Mesodermal cell (in vitro differentiated cells): ENCODE measurements at regions not wholly inside any gene's neighbourhood (a gene's known extent, or its start where the extent isn't known, plus 50 kb on each side); places are given as distances from the start of the nearest gene placed in this dataset.

Experiments
- H3K27ac ChIP-seq: 2 replicates; pipeline ENCODE4 v1.7.0; 2013; ENCODE audit warnings: mild to moderate bottlenecking, low read depth, low read length, moderate library complexity; ENCODE audit not compliant: severe bottlenecking
- H3K36me3 ChIP-seq: 2 replicates; pipeline ENCODE4 v1.7.1; 2013; ENCODE audit warnings: mild to moderate bottlenecking, low read length, moderate library complexity; ENCODE audit not compliant: control insufficient read depth, insufficient read depth
- H3K4me1 ChIP-seq: one replicate; pipeline ENCODE4 v1.7.1; 2013; ENCODE audit warnings: mild to moderate bottlenecking, low read length; ENCODE audit not compliant: insufficient read depth, control insufficient read depth, poor library complexity, severe bottlenecking
- H3K4me3 ChIP-seq: 2 replicates; pipeline ENCODE4 v1.7.0; 2013; ENCODE audit warnings: low read length, control low read depth, mild to moderate bottlenecking; ENCODE audit not compliant: insufficient read depth, poor library complexity, severe bottlenecking; ENCODE audit errors: extremely low read depth
- H3K9me3 ChIP-seq: 2 replicates; pipeline ENCODE4 v1.7.1; 2013; ENCODE audit warnings: mild to moderate bottlenecking, low read length, moderate library complexity; ENCODE audit not compliant: control insufficient read depth
- WGBS, 2 experiments: methylation state at CpG; one replicate each; pipeline ENCODE4 v1.1.5; 2013; ENCODE audit warnings: missing lambda C conversion rate in 2 of 2; ENCODE audit not compliant: insufficient coverage in 2 of 2; 5-methylcytosine and 5-hydroxymethylcytosine counted together

- Histone ChIP-seq H3K4me3 (no peak overlapping the region), H3K27ac (peak overlapping the region; percentile 31), H3K9me3 (no peaks in the 10 kb centered on the region), H3K36me3 (no peaks in the 10 kb centered on the region), H3K4me1 (peaks cover 14% of the 10 kb centered on the region)
- 4 to 15% methylated on average over 18 to 19 of the region's 25 CpGs for WGBS, 2 experiments
Observed at GRCh38 chr6:137415127-137415833, 78.9 kb downstream of the OLIG3 start.

- WGBS, 2 experiments, result 60 to 65% methylated on average over 4 of the region's 7 CpGs
- no peak overlapping the region for H3K4me3 ChIP-seq
Observed at GRCh38 chr6:137414599-137414998, 79.6 kb downstream of the OLIG3 start.

GRCh38 chr6:137413482-137413881 is 80.7 kb downstream of the OLIG3 start:
- WGBS, 2 experiments, result 35 to 71% methylated on average over 1 to 2 of the region's 3 CpGs

More at GRCh38 chr6:137414599-137414998, 79.6 kb downstream of the OLIG3 start:
- H3K9me3 ChIP-seq, result no peaks in the 10 kb centered on the region
- H3K36me3 ChIP-seq, result no peaks in the 10 kb centered on the region
- peaks cover 14% of the 10 kb centered on the region for H3K4me1 ChIP-seq
- H3K27ac ChIP-seq, result no peak overlapping the region

GRCh38 chr6:137412562-137412961 is 81.6 kb downstream of the OLIG3 start:
- H3K36me3 ChIP-seq, result no peaks in the 10 kb centered on the region
- H3K4me1 ChIP-seq, result peaks cover 14% of the 10 kb centered on the region
- no peak overlapping the region for H3K27ac ChIP-seq
- H3K4me3 ChIP-seq, result no peak overlapping the region
- WGBS, 2 experiments, result 67 to 80% methylated on average over 2 of the region's 4 CpGs
- no peaks in the 10 kb centered on the region for H3K9me3 ChIP-seq

More at GRCh38 chr6:137413482-137413881, 80.7 kb downstream of the OLIG3 start:
- peaks cover 14% of the 10 kb centered on the region for H3K4me1 ChIP-seq
- no peak overlapping the region for H3K4me3 ChIP-seq
- H3K9me3 ChIP-seq, result no peaks in the 10 kb centered on the region
- no peaks in the 10 kb centered on the region for H3K36me3 ChIP-seq
- H3K27ac ChIP-seq, result no peak overlapping the region

GRCh38 chr6:137409266-137409777 is 84.9 kb downstream of the OLIG3 start:
- H3K4me3 ChIP-seq, result no peak overlapping the region
- no peaks in the 10 kb centered on the region for H3K4me1 ChIP-seq
- 80% methylated on average over 1 of the region's 2 CpGs; no CpG with 5 or more reads in 1 of the 2 experiments for WGBS, 2 experiments
- peaks cover 2% of the 10 kb centered on the region for H3K9me3 ChIP-seq
- no peaks in the 10 kb centered on the region for H3K36me3 ChIP-seq
- H3K27ac ChIP-seq, result no peak overlapping the region

- Histone ChIP-seq H3K9me3 (peaks cover 2% of the 10 kb centered on the region), H3K27ac (no peak overlapping the region), H3K4me3 (no peak overlapping the region), H3K4me1 (no peaks in the 10 kb centered on the region), H3K36me3 (no peaks in the 10 kb centered on the region)
- WGBS, 2 experiments, result 80% methylated on average over 1 of the region's 1 CpG
Observed at GRCh38 chr6:137407816-137408215, 86.4 kb downstream of the OLIG3 start.

- Histone ChIP-seq H3K36me3 (no peaks in the 10 kb centered on the region), H3K9me3 (peaks cover 2% of the 10 kb centered on the region), H3K4me3 (no peak overlapping the region), H3K4me1 (no peaks in the 10 kb centered on the region), H3K27ac (no peak overlapping the region)
Observed at GRCh38 chr6:137405806-137406205, 88.4 kb downstream of the OLIG3 start.

GRCh38 chr6:137403855-137404254 is 90.3 kb downstream of the OLIG3 start:
- H3K27ac ChIP-seq, result no peak overlapping the region
- no peak overlapping the region for H3K4me3 ChIP-seq
- no peaks in the 10 kb centered on the region for H3K4me1 ChIP-seq
- no peaks in the 10 kb centered on the region for H3K36me3 ChIP-seq
- H3K9me3 ChIP-seq, result peaks cover 2% of the 10 kb centered on the region
- 86% methylated on average over 2 of the region's 2 CpGs; no CpG with 5 or more reads in 1 of the 2 experiments for WGBS, 2 experiments

- H3K4me3 ChIP-seq, result no peak overlapping the region
- no peak overlapping the region for H3K27ac ChIP-seq
- H3K36me3 ChIP-seq, result no peaks in the 10 kb centered on the region
- H3K4me1 ChIP-seq, result no peaks in the 10 kb centered on the region
- WGBS, 2 experiments, result 91 to 94% methylated on average over 6 of the region's 6 CpGs
- peaks cover 2% of the 10 kb centered on the region for H3K9me3 ChIP-seq
Observed at GRCh38 chr6:137403443-137403842, 90.8 kb downstream of the OLIG3 start.

- Histone ChIP-seq H3K4me3 (no peak overlapping the region), H3K4me1 (no peaks in the 10 kb centered on the region), H3K9me3 (peaks cover 2% of the 10 kb centered on the region), H3K36me3 (no peaks in the 10 kb centered on the region), H3K27ac (no peak overlapping the region)
- WGBS, 2 experiments, result no CpG with 5 or more reads among the region's 2 CpGs
Observed at GRCh38 chr6:137402143-137402680, 92.0 kb downstream of the OLIG3 start.

GRCh38 chr6:137401088-137401487 is 93.1 kb downstream of the OLIG3 start:
- 83 to 98% methylated on average over 2 to 4 of the region's 4 CpGs for WGBS, 2 experiments
- no peak overlapping the region for H3K4me3 ChIP-seq
- no peak overlapping the region for H3K27ac ChIP-seq
- H3K9me3 ChIP-seq, result no peaks in the 10 kb centered on the region
- H3K36me3 ChIP-seq, result no peaks in the 10 kb centered on the region
- no peaks in the 10 kb centered on the region for H3K4me1 ChIP-seq
